Stimulated activated CD8-positive, alpha-beta memory T cell treated with anti-CD3 and anti-CD28 coated beads, Interleukin-7, amount 100 ng/mL, for 1 hour (primary cell): ENCODE measurements at regions not wholly inside any gene's neighbourhood (a gene's known extent, or its start where the extent isn't known, plus 50 kb on each side); places are given as distances from the start of the nearest gene placed in this dataset.
"Not testable (repeated sequence)": the region's sequence is repeated elsewhere in the genome, so short reads cannot be mapped to it uniquely, and the experiment has no call there.

ENCODE experiments used
- DNase-seq, 2 donors: peaks; one replicate each; pipeline ENCODE4 v3.0.0-alpha.2; 2020; ENCODE audit warnings: low read depth in 2 of 2

- DNase-seq, result no peak
Measured at GRCh38 chr15:95075792-95076677, 844.7 kb downstream of the MCTP2 start.

- no peak for DNase-seq
Measured at GRCh38 chr15:95076678-95076990, 845.3 kb downstream of the MCTP2 start.

GRCh38 chr15:95078003-95078402 lies 846.6 kb downstream of the MCTP2 start:
- no peak for DNase-seq

- DNase-seq, result not testable (repeated sequence)
Measured at GRCh38 chr15:95080228-95080627, 848.9 kb downstream of the MCTP2 start.

GRCh38 chr15:95085056-95085455 lies 853.7 kb downstream of the MCTP2 start:
- no peak for DNase-seq

GRCh38 chr15:95086531-95087252 lies 855.3 kb downstream of the MCTP2 start:
- DNase-seq, result no peak

GRCh38 chr15:95087253-95087609 lies 855.9 kb downstream of the MCTP2 start:
- no peak for DNase-seq

- no peak for DNase-seq
Measured at GRCh38 chr15:95091444-95091843, 860.1 kb downstream of the MCTP2 start.

GRCh38 chr15:95095250-95095649 lies 863.9 kb downstream of the MCTP2 start:
- no peak for DNase-seq

GRCh38 chr15:95096651-95097050 lies 865.3 kb downstream of the MCTP2 start:
- no peak for DNase-seq

- DNase-seq, result no peak
Measured at GRCh38 chr15:95097361-95097760, 866.0 kb downstream of the MCTP2 start.

- DNase-seq, result no peak
Measured at GRCh38 chr15:95105229-95105628, 873.9 kb downstream of the MCTP2 start.

- DNase-seq, result no peak
Measured at GRCh38 chr15:95106801-95107200, 875.4 kb downstream of the MCTP2 start.

- no peak for DNase-seq
Measured at GRCh38 chr15:95108673-95109072, 877.3 kb downstream of the MCTP2 start.

GRCh38 chr15:95111969-95112368 lies 880.6 kb downstream of the MCTP2 start:
- DNase-seq, result no peak

- no peak for DNase-seq
Measured at GRCh38 chr15:95113041-95113440, 881.7 kb downstream of the MCTP2 start.

GRCh38 chr15:95119041-95119610 lies 887.8 kb downstream of the MCTP2 start:
- no peak for DNase-seq

GRCh38 chr15:95120595-95120994 lies 889.2 kb downstream of the MCTP2 start:
- no peak for DNase-seq

- no peak for DNase-seq
Measured at GRCh38 chr15:95121191-95121590, 889.8 kb downstream of the MCTP2 start.

- DNase-seq, result no peak
Measured at GRCh38 chr15:95125803-95126202, 894.4 kb downstream of the MCTP2 start.

GRCh38 chr15:95127356-95127755 lies 896.0 kb downstream of the MCTP2 start:
- no peak for DNase-seq

- DNase-seq, result no peak
Measured at GRCh38 chr15:95129574-95129973, 898.2 kb downstream of the MCTP2 start.

GRCh38 chr15:95131131-95131556 lies 899.8 kb downstream of the MCTP2 start:
- DNase-seq, result no peak
